Prostate gland (tissue), 2 donors: ENCODE measurements at regions not wholly inside any gene's neighbourhood (a gene's known extent, or its start where the extent isn't known, plus 50 kb on each side); places are given as distances from the start of the nearest gene placed in this dataset.

Experiments used
- DNase-seq: peaks from one replicate; pipeline ENCODE4 v3.0.0-alpha.2; 2019; ENCODE audit warnings: low spot score
- H3K27ac ChIP-seq, 2 donors: fragments of 200-600 bp; sonication (generic); 2 replicates each; pipeline ENCODE4 v1.5.1; 2017 to 2019
- H3K27me3 ChIP-seq: fragments of 200-600 bp; sonication (generic); replicated peaks from 2 replicates; pipeline ENCODE4 v1.5.1; 2019; ENCODE audit not compliant: insufficient read depth
- H3K36me3 ChIP-seq, 2 donors: fragments of 200-600 bp; sonication (generic); 1 replicate in 1 of 2; 2 replicates in 1 of 2; pipeline versions ENCODE4 v1.5.1 to v1.8.1; 2017 to 2019
- H3K4me1 ChIP-seq: fragments of 200-600 bp; sonication (generic); replicated peaks from 2 replicates; pipeline ENCODE4 v1.5.1; 2019
- H3K4me3 ChIP-seq, 2 donors: fragments of 200-600 bp; sonication (generic); 2 replicates each; pipeline ENCODE4 v1.5.1; 2017 to 2019
- H3K9me3 ChIP-seq: fragments of 200-600 bp; sonication (generic); 2 replicates; pipeline ENCODE4 v1.5.1; 2017
- CTCF ChIP-seq, 4 experiments: fragments of 200-600 bp in 2 of 4; fragments of 450-650 bp in 2 of 4; sonication (generic) in 2 of 4; IDR thresholded peaks; 1 replicate in 3 of 4; 2 replicates in 1 of 4; pipeline ENCODE4 v1.5.1; 2016 to 2019; ENCODE audit warnings: antibody characterized with exemption in 4 of 4, mild to moderate bottlenecking in 2 of 4, moderate library complexity in 2 of 4
- POLR2A ChIP-seq: fragments of 450-650 bp; IDR thresholded peaks from one replicate; pipeline ENCODE4 v1.6.1; 2016; ENCODE audit warnings: antibody characterized with exemption, mild to moderate bottlenecking
- POLR2AphosphoS5 ChIP-seq: sonication (generic); formaldehyde crosslinking; IDR thresholded peaks from one replicate; pipeline ENCODE4 v1.6.1; 2017; ENCODE audit warnings: antibody characterized with exemption
- WGBS: methylation state at CpG from one replicate; pipeline ENCODE4 v1.1.5; 2018; 5-methylcytosine and 5-hydroxymethylcytosine counted together
- intact Hi-C: fragments of 100-400 bp; cut with DNase I; formaldehyde crosslinking; loops from one replicate; pipeline ENCODE4 v1.14.2; 2022

GRCh38 chr3:162879021-162879562 lies 1382.5 kb downstream of the OTOL1 start:
- no peak for TF ChIP-seq POLR2AphosphoS5
- TF ChIP-seq CTCF (IDR thresholded peaks at IDR 0.05): no peak
- TF ChIP-seq POLR2A: no peak
- no peak overlapping the region for H3K27ac ChIP-seq
- no peak for DNase-seq
- H3K4me1 ChIP-seq: no peaks in the 10 kb centered on the region
- no peaks in the 10 kb centered on the region for H3K36me3 ChIP-seq
- H3K9me3 ChIP-seq: no peaks in the 10 kb centered on the region
- WGBS: 33% methylated on average over 1 of the region's 1 CpG
- H3K27me3 ChIP-seq: no peaks in the 10 kb centered on the region
- no peak overlapping the region for H3K4me3 ChIP-seq
- intact Hi-C loops: no loop called here

- Histone ChIP-seq H3K27ac (no peak overlapping the region), H3K27me3 (no peaks in the 10 kb centered on the region), H3K9me3 (no peaks in the 10 kb centered on the region), H3K36me3 (no peaks in the 10 kb centered on the region), H3K4me1 (no peaks in the 10 kb centered on the region), H3K4me3 (no peak overlapping the region)
- no peak for TF ChIP-seq CTCF (IDR thresholded peaks at IDR 0.05)
- no peak for TF ChIP-seq POLR2AphosphoS5
- TF ChIP-seq POLR2A: no peak
- intact Hi-C loops: no loop called here
- 63% methylated on average over 2 of the region's 2 CpGs for WGBS
- DNase-seq: no peak
These were observed 1387.8 kb downstream of the OTOL1 start for GRCh38 chr3:162884373-162884772.

- intact Hi-C loops: no loop called here
- WGBS: 45% methylated on average over 6 of the region's 6 CpGs
- TF ChIP-seq POLR2AphosphoS5 (no peak), CTCF (IDR thresholded peaks at IDR 0.05) (no peak), POLR2A (no peak)
- no peaks in the 10 kb centered on the region for H3K27me3 ChIP-seq
- no peak overlapping the region for H3K27ac ChIP-seq
- H3K36me3 ChIP-seq: no peaks in the 10 kb centered on the region
- DNase-seq: no peak
- no peaks in the 10 kb centered on the region for H3K9me3 ChIP-seq
- H3K4me3 ChIP-seq: no peak overlapping the region
- H3K4me1 ChIP-seq: no peaks in the 10 kb centered on the region
These were observed 1396.5 kb downstream of the OTOL1 start for GRCh38 chr3:162892921-162893793.

- Histone ChIP-seq H3K4me1 (no peaks in the 10 kb centered on the region), H3K9me3 (no peaks in the 10 kb centered on the region), H3K36me3 (no peaks in the 10 kb centered on the region), H3K27ac (no peak overlapping the region), H3K27me3 (no peaks in the 10 kb centered on the region), H3K4me3 (no peak overlapping the region)
- intact Hi-C loops: no loop called here
- TF ChIP-seq CTCF (IDR thresholded peaks at IDR 0.05) (no peak), POLR2AphosphoS5 (no peak), POLR2A (no peak)
- no peak for DNase-seq
These were observed 1400.7 kb downstream of the OTOL1 start for GRCh38 chr3:162897291-162897690.

GRCh38 chr3:162932503-162932902 lies 1435.9 kb downstream of the OTOL1 start:
- H3K4me1 ChIP-seq: no peaks in the 10 kb centered on the region
- H3K27ac ChIP-seq: no peak overlapping the region
- H3K27me3 ChIP-seq: no peaks in the 10 kb centered on the region
- H3K4me3 ChIP-seq: no peak overlapping the region
- no peak for DNase-seq
- no peaks in the 10 kb centered on the region for H3K36me3 ChIP-seq
- intact Hi-C loops: no loop called here
- no peak for TF ChIP-seq POLR2AphosphoS5
- no peak for TF ChIP-seq POLR2A
- no peak for TF ChIP-seq CTCF (IDR thresholded peaks at IDR 0.05)
- no peaks in the 10 kb centered on the region for H3K9me3 ChIP-seq
- WGBS: 90% methylated on average over 2 of the region's 2 CpGs
